ENCODE measurements at regions not wholly inside any gene's neighbourhood (a gene's known extent, or its start where the extent isn't known, plus 50 kb on each side); places are given as distances from the start of the nearest gene placed in this dataset.

DNA sequence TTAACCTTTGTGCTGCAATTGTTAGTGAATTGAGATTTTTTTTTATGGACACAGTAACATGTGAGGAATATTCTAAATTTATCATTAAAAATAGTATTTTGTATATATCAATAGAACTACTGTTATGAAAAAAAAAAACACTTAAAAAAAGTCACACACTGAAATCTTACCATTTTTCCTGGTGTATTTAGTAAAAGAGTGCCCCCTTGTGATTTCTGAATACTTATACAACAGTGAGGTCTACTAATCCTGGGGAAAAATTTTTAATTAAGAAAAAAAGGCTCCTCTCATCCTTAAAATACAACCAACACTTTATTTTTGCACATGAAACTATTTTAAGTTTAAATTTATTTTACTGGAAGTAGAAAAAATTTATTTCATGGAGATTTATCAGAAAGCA is 56.4 kb upstream of the SPOCK3 start:
- no peak for DNase-seq

DNA sequence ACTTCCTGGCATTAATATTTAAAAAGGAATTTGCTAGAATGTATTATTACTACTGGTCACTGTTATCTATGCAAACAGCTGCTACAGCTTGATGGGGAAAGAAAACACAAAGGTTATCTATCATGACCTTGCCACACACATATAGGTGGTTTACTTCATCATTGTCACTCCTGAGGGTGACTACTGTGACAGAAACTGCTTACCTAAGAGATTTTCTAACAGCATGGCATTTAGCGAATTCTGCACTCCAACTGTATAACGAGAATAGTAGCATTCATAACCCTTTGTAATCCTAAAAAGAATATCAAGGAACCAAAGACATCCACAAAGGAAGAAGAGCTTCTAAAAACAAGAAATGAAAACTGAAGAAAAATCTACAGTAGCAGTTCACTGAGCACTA is 74.6 kb upstream of the SPOCK3 start:
- no peak for DNase-seq

DNA sequence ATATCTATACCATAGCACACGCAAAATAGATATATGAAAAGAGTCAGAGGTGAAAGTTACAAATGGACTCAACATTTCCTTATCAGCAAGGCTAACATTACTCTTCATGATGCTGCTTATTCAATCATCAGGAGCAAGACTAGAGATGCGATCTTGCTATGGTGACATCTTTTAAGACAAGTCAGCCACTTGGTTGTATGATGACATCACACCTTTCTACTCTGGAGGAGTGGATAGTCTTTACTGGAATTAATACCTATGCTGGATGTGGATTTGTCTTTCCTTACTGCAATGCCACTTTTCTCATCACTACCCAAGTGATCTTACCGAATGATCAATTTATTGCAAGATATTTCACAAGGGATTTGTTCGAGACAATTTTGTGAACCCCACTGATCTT is 87.0 kb upstream of the SPOCK3 start:
- DNase-seq = no peak

DNA sequence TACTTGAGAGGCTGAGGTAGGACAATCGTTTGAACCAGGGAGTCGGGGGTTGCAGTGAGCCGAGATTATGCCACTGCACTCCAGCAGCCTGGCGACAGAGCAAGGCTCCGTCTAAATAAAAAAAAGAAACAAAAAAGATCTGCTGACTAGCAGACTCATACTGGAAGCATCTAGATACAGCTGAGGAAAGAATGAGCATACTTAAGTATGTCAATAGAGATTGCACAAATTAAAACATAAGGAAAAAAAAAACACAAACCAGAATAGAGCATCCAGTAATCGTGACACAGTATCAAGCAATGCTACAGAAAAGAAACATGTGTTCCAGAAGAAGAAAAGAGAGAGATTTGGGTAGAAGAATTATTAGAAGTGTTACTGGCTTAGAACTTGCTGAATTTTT is 105.5 kb upstream of the SPOCK3 start:
- no peak for DNase-seq

DNA sequence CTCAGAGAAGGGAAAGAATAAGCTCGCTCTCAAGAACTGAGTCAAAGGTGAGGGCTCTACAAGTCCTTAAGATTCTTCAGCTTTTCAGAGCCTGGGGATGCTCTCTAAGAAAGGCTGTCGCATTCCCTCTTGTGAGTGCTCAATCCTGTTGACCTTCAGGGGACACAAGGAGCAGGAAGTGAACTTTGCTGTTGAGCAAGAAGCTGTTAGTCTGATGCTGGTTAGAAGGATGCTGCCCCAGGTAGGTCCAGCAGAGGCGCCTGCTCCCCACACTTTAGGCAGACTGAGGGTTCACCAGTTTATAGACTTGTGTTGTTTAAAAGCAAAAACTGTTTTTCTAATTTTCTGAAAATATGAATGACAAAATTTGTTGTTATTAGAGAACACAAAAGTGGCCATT is 125.4 kb upstream of the SPOCK3 start:
- DNase-seq = no peak

DNA sequence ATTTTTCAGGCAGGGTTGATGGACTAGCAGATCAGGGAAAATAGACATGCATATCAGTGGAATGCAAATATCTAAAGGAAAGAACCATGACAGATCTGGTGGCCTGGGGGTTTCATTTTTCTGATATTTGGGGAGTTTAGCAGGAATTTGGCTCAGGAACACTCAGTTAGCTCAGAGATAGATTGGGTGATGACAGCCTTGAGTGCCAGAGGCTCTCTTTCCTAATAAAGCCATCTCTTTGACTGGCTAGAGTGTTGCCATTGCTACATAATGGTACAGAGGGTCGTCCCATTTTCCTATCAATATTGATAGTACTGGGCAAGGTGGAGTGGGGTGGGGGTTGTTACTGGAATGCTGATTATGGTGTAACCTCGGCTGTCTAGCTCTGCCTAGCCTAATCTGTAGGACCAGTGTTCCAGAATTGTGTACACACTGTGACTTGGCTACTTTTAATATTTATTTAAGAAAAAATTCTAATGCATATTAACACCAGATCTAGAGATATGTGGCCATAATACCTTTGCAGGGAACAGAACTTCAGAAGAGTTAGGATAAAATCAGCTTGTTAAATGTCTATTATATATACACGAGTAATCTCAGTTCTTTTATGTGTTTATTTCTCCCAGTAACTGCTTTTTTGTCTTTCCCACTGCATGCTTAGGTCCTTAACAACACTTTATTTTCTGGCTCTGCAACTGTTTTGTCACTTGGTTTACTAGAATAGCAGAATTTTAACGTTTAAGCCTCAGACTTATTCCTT is 145.0 kb upstream of the SPOCK3 start:
- DNase-seq = no peak

DNA sequence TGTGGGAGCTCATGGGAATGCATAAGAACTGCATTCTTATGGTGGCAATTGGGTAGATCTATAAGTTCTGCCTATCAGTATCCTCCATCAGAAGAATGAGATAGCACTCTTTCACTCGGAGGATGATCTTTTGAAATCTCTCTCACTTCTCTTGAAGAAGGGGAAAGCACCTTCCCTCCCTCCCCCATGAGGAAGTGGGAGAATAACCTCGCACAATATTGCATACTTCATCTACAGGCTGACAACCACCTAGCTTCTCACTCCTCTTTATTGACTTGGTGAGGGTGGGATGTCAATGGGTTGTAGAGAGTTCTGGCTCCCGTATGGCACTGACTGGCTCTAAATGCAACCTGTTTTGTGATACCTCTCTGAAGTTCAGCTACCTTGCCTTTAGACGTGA is 146.7 kb upstream of the SPOCK3 start:
- no peak for DNase-seq

DNA sequence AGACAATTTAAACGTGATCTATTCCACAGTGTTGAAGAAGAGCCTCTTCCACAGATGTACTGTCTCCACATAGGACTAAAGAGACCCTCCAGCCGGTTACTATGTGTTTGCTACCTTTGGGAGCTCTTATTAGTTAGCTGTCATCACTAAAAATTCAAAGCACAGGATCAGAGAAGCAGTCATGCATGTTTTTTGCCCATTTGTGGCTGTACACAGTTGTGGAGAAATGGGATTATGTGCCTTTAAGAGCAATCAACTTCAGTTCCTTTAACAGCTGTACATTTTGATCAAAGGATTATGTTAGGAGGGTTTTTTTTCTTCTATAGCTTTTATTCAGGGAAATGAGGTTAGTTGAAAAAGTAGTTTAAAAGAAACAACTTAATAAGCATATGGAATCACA is 149.0 kb upstream of the SPOCK3 start:
- no peak for DNase-seq

DNA sequence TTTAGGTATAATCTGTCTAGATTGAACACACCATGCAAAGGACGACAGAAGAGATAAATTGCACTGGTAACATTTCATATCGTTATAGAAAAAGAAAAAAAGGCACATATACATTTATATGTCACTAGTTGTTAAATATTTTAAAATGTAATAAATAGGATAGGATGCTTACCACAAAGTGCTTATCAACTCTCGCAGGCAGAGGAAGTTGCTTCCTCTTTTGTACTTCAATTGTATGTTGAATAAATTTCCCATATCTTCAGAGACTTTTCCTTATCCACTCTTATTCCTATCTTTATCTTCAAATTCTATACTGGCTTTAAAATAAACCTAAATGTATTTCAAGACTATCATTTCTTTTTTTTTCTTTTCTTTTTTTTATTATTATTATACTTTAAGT is 163.3 kb upstream of the SPOCK3 start:
- DNase-seq = no peak

DNA sequence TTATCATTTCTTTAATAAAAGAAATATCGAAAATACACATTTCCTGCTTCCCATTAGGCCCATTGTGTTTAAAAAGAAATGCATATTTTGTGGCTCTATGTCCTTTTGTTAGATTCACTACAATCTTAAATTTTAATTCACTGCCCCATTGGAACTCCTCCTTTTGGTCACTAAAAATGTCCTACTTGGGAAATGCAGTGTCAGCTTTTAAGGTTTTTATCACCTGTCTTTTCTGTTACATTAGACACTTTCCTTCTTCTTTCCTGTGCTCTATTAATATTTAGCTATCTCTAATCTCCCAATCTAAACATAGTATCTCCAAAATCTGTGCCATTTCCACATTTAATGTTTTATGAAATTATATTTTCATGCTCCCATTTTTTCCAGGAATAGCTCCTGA is 164.9 kb upstream of the SPOCK3 start:
- no peak for DNase-seq

DNA sequence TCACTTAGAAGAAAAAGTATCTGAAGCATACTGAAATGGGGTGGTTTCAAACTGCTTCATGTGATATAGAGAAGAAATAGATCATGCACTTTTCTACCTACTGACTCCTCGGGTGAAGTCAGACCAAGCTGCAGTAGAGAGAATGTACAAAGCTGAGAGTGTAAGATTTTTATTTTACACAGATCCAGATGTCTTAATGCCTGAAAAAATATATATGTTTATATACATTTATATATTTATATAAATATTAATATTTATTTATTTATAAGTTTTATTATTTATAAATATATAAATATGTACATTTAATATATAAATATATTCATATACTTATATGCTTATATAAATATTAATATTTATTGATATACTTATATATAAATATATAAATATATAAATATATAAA is 171.9 kb upstream of the SPOCK3 start:
- no peak for DNase-seq

DNA sequence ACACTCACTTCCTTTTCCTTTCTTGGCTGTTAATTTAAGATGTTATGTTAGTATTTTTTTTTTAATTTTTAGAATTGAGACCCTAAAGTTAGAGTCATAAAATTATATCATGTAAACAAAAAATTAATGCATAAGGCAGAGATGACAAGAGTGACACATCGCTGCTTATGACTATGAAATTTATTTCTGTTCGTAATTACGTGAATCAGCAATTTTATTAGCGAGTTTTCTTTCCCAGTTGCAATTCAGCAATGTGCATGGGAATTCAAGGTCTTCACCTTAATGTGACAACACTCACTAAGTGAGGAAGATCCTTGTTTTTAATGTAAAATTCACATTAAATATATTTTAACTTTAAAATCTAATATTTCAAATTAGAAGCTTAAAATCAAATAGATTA is 181.2 kb upstream of the SPOCK3 start:
- no peak for DNase-seq

DNA sequence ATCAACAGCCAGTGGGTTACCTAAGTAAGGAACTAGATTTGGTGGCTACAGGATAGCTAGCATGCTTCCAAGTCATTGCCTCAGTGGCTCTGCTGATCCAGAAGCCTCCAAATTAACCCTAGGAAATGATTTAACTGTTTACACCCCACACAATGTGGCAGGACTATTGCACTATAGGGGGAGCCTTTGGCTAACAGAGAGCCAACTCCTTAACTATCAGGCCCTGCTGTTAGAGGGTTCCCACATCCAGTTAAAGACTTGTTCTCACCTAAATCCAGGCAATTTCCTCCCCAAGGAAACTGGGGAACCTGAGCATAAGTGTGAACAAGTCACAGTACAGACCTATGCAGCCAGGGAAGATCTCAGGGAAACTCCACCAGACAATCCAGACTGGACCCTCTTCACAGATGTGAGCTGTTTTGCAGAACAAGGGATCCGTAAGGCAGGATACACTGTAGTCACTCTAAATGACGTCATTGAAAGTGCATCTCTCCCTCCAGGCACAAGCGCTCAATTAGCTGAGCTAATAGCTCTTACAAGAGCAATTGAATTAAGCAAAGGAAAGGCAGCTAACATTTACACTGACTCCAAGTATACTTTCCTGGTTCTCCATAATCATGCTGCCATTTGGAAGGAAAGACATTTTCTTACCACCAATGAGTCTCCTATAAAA is 185.3 kb upstream of the SPOCK3 start:
- no peak for DNase-seq

DNA sequence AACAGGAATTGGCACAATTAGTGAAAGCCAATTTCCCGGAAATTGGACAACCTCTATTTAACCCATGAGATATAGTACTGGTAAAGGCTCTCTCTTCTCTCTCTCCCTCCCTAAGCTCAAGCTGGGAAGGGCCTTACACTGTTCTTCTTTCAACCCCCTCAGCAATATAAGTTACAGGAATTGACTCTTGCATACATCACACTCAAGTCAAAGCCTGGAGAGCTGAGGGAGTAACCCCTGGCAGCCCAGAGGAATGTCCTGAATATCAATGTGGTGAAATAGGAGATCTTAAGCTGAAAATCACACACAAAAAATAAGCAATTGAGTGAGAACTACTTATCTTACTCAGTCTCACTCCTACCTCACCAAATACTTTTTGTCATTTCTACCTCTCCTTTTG is 186.9 kb upstream of the SPOCK3 start:
- no peak for DNase-seq

DNA sequence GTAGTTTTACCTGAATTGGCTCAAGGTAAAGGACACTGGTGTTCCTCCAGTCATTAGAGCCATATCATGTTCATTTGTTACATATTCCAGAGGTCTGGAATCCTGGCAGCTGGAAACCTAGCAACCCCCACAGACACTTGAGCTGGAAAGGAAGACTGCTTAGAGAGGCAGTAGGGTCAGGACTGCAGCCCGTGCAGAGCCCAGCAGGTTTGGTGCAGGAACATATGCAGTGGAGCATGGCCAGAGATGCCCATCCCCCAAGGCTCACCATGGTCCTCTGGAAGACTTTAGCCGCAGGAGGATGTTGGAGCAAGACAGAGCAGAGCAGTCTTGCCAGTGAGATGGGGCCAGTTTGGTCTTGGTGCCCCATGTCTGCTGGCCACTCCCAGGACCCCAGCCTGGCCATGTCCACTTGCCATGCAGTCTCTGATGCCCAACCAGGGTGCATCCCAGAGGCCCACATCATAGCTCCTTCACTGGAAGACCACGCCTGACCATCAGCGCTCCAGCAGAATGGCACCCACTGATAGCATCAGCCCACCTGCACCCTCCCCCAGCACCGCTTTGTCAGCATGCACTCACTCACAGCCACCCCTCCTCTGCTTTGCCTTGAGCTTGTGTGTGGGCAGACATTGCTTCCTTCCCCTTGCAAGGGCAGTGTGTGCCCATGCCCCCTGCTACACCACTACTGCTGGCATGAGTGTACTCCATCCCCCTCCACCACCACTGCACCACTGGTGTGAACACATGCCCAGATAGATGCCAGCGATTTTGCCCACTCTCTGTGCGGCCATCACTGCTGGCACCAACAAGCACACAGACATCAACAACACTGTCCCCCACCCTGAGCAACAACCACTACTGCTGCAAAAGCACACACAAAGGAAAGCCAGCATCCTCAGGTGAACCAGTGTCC is 190.3 kb upstream of the SPOCK3 start:
- no peak for DNase-seq

DNA sequence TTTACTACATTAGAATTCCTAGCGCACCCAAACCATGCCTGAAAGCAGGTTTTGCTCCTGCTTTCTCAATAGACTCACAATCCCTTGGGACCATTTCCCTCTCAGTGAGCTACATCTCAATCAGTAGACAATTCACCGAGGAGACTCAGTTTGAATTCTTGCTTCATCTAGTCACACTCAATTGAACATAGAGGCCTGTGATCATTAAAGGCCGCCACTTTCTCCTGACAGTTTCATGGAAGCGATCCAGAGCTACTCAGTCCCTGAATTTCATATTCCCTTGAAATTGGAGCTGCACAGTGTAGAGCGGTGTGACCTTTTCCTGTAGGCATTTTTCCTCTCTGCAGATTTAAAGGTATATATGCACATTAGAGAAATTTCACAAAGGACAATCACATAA is 193.9 kb upstream of the SPOCK3 start:
- DNase-seq = no peak

DNA sequence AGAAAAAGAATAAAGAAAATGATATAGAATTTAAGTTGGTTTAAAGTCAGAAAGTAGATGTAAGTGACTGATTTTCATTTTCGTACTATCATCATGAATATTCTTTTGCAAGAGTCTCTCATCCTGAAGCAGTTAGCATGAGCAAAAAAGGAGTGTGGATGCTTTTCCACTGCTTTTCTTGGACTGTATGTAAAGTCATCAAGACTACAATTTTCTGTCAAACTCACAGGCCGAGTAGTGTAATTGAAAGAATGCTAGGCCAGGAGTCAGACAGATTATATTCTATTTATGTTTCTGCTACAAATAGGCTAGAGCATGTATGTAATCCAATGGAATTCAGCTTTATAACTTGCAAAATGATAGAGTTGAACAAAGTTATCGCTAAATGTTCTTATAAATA is 197.1 kb upstream of the SPOCK3 start:
- DNase-seq = no peak

DNA sequence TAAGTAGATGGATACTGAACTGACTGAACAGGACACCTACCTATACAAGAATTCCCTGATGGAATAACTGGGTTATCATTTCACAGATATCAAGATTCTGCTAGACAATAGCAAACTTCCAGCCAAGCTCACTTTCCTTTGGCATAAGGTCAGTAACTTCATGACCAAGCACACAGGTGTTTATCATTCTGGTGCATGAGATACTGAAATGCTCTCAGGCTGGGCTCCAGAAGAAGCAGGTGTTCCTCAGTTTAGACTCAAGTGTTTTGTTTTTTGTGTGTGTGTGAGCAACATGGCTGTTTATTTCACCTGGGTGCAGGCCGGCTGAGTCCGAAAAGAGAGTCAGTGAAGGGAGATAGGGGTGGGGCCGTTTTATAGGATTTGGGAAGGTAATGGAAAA is 201.5 kb upstream of the SPOCK3 start:
- DNase-seq = no peak

DNA sequence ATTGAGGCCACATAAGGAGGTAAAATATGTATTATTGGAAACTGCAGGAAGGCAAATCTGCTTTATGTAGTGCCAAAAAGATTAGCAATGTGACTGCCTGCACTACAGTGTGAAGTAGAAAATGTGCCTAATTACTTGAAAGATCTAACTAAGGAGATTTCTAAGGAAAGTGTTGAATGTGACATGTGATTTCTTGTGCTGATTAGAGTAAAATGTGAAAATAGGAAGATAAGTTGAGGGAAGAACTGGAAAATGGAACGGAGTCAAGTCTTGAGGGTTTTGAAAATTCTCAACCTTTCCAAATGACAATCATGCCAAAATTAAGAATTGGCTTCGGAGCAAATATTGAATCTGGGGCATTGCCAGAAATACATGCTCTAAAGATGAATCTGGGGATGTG is 209.5 kb upstream of the SPOCK3 start:
- DNase-seq = no peak

DNA sequence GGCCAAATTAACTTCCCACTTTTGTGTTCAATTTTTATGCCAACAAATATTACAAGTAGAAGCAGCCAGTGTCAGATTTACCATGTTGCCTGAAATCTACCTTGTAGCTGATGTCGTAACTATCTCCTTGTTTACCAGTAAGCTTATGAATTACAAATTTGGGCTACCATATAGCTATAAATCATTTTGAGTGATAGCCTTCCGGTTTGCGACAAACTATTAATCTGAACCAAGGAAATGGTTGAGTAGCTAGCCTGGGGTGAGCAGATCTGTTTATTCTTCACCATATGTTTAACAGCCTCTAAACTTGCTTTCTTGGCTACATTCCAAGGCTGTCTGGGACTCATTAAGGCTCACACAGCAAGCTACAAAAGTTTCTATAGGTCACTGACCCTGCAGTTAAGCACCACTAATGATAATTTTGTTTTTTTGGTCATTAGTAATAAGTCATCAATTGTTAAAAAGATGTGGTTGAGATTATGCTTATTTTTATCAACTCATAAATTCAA is 218.7 kb upstream of the SPOCK3 start:
- DNase-seq = no peak

DNA sequence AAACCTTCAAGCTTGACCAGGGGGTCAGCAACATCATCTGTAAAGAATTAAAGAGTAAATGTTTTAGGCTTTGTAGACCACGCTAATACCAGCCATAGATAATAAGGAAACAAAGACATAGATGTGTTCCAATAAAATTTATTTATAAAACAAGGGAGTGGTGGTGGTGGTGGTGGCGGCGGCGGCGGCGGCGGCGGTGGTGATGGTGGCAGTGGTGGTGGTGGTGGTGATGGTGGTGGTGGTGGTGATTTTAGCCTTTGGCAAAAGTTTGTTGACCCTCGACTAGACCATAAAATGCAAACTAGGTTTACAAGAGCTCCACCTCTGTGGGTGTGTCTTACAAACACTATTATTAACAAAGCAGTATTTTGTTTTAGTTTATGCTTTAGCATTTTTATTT is 222.3 kb upstream of the SPOCK3 start:
- no peak for DNase-seq

DNA sequence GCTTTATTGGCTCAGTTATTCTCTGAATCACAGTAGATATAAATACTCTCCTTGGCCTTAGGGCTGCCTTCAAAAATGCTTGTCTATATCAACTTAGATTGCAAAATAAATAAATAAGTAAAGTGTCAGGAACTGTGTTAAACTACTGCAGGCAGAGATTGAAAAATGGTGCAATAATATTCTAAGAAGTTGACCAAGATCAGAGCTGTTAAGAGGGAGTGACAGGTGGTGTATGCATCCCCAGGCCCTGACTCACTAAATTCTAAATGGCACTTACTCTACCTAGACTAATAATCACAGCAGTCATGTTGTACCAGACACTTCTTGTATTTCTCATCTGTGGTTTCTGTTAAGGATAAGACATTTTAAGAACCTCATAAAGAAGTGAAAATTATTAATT is 235.1 kb upstream of the SPOCK3 start:
- no peak for DNase-seq

DNA sequence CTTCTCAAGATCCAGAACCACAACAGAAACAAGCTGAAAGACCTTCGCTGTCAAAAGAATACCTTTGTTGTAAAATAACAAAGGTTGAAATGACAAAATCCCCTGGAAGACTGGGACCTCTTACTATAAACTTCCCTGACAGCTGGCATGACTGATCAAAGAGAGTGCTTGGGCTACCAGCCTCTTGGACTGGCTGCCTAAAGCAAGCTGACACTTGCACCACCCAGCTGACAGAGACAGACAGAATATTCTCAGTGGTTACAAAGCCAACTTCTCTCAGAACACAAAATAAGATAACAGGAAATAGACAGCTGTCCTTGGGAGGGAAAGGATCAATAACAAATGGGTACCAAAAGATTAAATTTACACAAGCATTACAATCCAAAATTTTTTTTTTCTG is 241.7 kb upstream of the SPOCK3 start:
- DNase-seq = no peak

DNA sequence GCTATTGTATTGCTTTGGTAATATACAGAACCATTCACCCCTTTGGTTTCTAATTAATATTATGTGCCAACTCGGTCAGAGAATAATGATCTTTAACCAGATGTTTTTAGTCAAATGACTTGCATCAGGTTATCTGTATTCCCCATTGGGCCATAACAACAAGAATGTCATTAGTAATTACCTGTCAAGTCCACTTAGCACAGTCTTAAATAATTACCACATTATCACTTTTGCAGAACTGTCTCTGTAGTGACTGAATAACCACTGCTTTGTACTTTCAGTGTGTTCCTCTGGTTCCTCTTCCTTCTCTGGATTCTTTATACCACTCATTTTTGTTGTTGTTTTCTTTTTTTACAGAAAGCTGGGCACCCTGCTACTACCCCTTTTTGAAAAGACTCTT is 257.7 kb upstream of the SPOCK3 start:
- no peak for DNase-seq
